Osteoblast (primary cell): ENCODE measurements at regions not wholly inside any gene's neighbourhood (a gene's known extent, or its start where the extent isn't known, plus 50 kb on each side); places are given as distances from the start of the nearest gene placed in this dataset.

ENCODE experiments used
- DNase-seq: peaks from one replicate; pipeline ENCODE4 v3.0.0; 2011; ENCODE audit warnings: low spot score, mixed read lengths; ENCODE audit not compliant: insufficient read length; ENCODE audit errors: missing footprints
- H2AFZ ChIP-seq: 2 replicates; pipeline ENCODE4 v1.6.0; 2011; ENCODE audit warnings: mild to moderate bottlenecking, low read length
- H3K27ac ChIP-seq: 2 replicates; pipeline ENCODE4 v1.5.1; 2011; ENCODE audit warnings: mild to moderate bottlenecking, low read depth, low read length, moderate library complexity
- H3K27me3 ChIP-seq: 2 replicates; pipeline ENCODE4 v1.6.0; 2012; ENCODE audit warnings: mild to moderate bottlenecking, control low read depth, inconsistent platforms, low read length, moderate library complexity; ENCODE audit not compliant: insufficient read depth
- H3K36me3 ChIP-seq: 2 replicates; pipeline ENCODE4 v1.5.1; 2011; ENCODE audit warnings: mild to moderate bottlenecking, low read length, control low read depth, moderate library complexity; ENCODE audit not compliant: insufficient read depth
- H3K4me1 ChIP-seq: 2 replicates; pipeline ENCODE4 v1.5.1; 2011; ENCODE audit warnings: mild to moderate bottlenecking, low read length, control low read depth, moderate library complexity; ENCODE audit not compliant: insufficient read depth
- H3K4me2 ChIP-seq: 2 replicates; pipeline ENCODE4 v1.6.0; 2011; ENCODE audit warnings: mild to moderate bottlenecking, low read length; ENCODE audit not compliant: insufficient read depth
- H3K4me3 ChIP-seq: fragments of 200-600 bp; sonication (generic); 3 replicates; pipeline ENCODE4 v1.5.1; 2012; ENCODE audit warnings: mild to moderate bottlenecking, low read length, inconsistent platforms; ENCODE audit not compliant: insufficient read depth
- H3K79me2 ChIP-seq: 2 replicates; pipeline ENCODE4 v1.6.0; 2012; ENCODE audit warnings: mild to moderate bottlenecking, low read length, control low read depth, inconsistent platforms; ENCODE audit not compliant: insufficient read depth
- H3K9me3 ChIP-seq: 2 replicates; pipeline ENCODE4 v1.5.1; 2011; ENCODE audit warnings: low read depth, low read length, control low read depth
- H4K20me1 ChIP-seq: 2 replicates; pipeline ENCODE4 v1.6.0; 2012; ENCODE audit warnings: mild to moderate bottlenecking, low read length, control low read depth; ENCODE audit not compliant: insufficient read depth
- CTCF ChIP-seq: IDR thresholded peaks from 2 replicates; pipeline ENCODE4 v1.5.1; 2011; ENCODE audit warnings: mild to moderate bottlenecking, low read depth, low read length, moderate library complexity; ENCODE audit errors: extremely low read depth

DNA sequence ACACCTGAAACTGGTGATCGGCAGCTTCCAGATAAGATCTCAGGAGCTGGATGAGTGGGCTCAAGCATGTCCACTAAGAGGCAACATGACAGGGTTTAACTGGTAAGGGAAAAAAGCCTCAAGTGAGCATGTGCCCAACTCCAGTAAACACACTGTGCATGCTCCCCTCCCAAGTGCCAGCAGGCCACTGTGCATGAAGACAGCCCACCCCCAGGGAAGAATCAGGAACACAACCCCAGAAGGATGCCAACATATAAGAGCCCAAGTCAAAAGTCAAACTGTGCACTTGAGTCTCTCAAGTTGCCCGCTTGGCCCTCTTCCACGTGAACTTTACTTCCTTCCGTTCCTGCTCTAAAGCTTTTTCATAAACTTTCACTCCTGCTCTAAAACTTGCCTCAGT lies 311.3 kb upstream of the PRKD1 start:
- Histone ChIP-seq H2AFZ (no peak overlapping the region), H3K36me3 (no peaks in the 10 kb centered on the region), H3K27ac (no peak overlapping the region), H4K20me1 (no peaks in the 10 kb centered on the region), H3K4me1 (no peaks in the 10 kb centered on the region), H3K4me3 (no peak overlapping the region), H3K4me2 (no peak overlapping the region), H3K9me3 (no peaks in the 10 kb centered on the region), H3K27me3 (no peaks in the 10 kb centered on the region), H3K79me2 (no peaks in the 10 kb centered on the region)
- DNase-seq = no peak
- TF ChIP-seq CTCF = no peak

GRCh38 chr14:30240018-30240417 lies 312.4 kb upstream of the PRKD1 start:
- no peaks in the 10 kb centered on the region for H3K9me3 ChIP-seq
- no peaks in the 10 kb centered on the region for H4K20me1 ChIP-seq
- no peaks in the 10 kb centered on the region for H3K36me3 ChIP-seq
- no peaks in the 10 kb centered on the region for H3K27me3 ChIP-seq
- H2AFZ ChIP-seq = no peak overlapping the region
- no peak overlapping the region for H3K4me3 ChIP-seq
- no peak for DNase-seq
- H3K27ac ChIP-seq = no peak overlapping the region
- H3K79me2 ChIP-seq = no peaks in the 10 kb centered on the region
- TF ChIP-seq CTCF = no peak
- H3K4me2 ChIP-seq = no peak overlapping the region
- no peaks in the 10 kb centered on the region for H3K4me1 ChIP-seq

- no peaks in the 10 kb centered on the region for H3K27me3 ChIP-seq
- H3K4me2 ChIP-seq = no peak overlapping the region
- H3K27ac ChIP-seq = no peak overlapping the region
- no peaks in the 10 kb centered on the region for H3K4me1 ChIP-seq
- no peak overlapping the region for H3K4me3 ChIP-seq
- no peaks in the 10 kb centered on the region for H3K36me3 ChIP-seq
- H2AFZ ChIP-seq = peak overlapping the region; percentile 70
- no peaks in the 10 kb centered on the region for H4K20me1 ChIP-seq
- no peak for DNase-seq
- TF ChIP-seq CTCF = no peak
- no peaks in the 10 kb centered on the region for H3K79me2 ChIP-seq
- no peaks in the 10 kb centered on the region for H3K9me3 ChIP-seq
These were observed 313.0 kb upstream of the PRKD1 start for GRCh38 chr14:30240685-30241084.

DNA sequence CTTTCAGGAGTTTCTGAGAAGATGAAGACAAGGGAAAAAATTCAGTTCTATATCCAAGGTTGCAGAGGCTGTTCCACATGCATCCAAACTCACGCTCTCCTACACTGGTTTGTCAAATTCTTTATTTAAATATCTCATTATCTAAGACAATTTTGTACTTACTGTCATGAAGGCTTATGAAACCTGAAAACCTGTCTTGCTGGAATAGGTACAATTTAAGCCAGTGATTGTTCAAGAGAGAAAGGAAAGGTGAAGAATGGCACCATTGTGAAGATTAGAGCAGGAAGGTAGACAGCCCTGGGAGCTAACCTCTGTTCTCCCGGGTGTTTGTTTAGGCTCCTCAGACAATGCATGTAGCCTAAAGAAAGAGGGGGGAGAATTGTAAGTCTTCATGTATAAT lies 315.1 kb upstream of the PRKD1 start:
- Histone ChIP-seq H2AFZ (peak overlapping the region; percentile 12), H3K36me3 (no peaks in the 10 kb centered on the region), H3K27me3 (no peaks in the 10 kb centered on the region), H3K9me3 (no peaks in the 10 kb centered on the region), H3K4me2 (no peak overlapping the region), H3K27ac (no peak overlapping the region), H3K4me1 (no peaks in the 10 kb centered on the region), H3K4me3 (no peak overlapping the region), H3K79me2 (no peaks in the 10 kb centered on the region), H4K20me1 (no peaks in the 10 kb centered on the region)
- TF ChIP-seq CTCF = no peak
- DNase-seq = no peak
